SK-N-SH treated with all-trans-retinoic acid at 6 μM for 48 hours (cell line): ENCODE measurements at regions not wholly inside any gene's neighbourhood (a gene's known extent, or its start where the extent isn't known, plus 50 kb on each side); places are given as distances from the start of the nearest gene placed in this dataset.

ENCODE experiments used
- ATAC-seq: fragments of 200-7000 bp; cut with Tn5 transposase; 3 replicates; pipeline ENCODE4 v1.9.1; 2020; ENCODE audit warnings: mild to moderate bottlenecking, moderate library complexity
- ARNTL ChIP-seq: fragments of 450-650 bp; formaldehyde crosslinking; IDR thresholded peaks from 2 replicates; pipeline ENCODE4 v1.5.0; 2020; ENCODE audit warnings: low read depth, mild to moderate bottlenecking, moderate library complexity, borderline replicate concordance
- BACH2 ChIP-seq: fragments of 250-450 bp; sonication (Bioruptor Pico); IDR thresholded peaks from 2 replicates; pipeline ENCODE4 v1.9.0; 2021; ENCODE audit warnings: mild to moderate bottlenecking, borderline replicate concordance
- CSDC2 ChIP-seq: fragments of 250-450 bp; sonication (Bioruptor Pico); IDR thresholded peaks from 2 replicates; pipeline ENCODE4 v1.5.0; 2020; ENCODE audit warnings: mild to moderate bottlenecking, moderate library complexity
- CSRNP3 ChIP-seq: fragments of 250-450 bp; sonication (Bioruptor Pico); IDR thresholded peaks from 2 replicates; pipeline ENCODE4 v1.5.1; 2021; ENCODE audit warnings: mild to moderate bottlenecking, moderate library complexity
- ESRRG ChIP-seq: fragments of 250-450 bp; sonication (Bioruptor Pico); IDR thresholded peaks from 2 replicates; pipeline ENCODE4 v1.6.1; 2021; ENCODE audit warnings: mild to moderate bottlenecking
- GLIS3 ChIP-seq: fragments of 250-450 bp; sonication (Bioruptor Pico); IDR thresholded peaks from 2 replicates; pipeline ENCODE4 v1.5.0; 2020; ENCODE audit warnings: mild to moderate bottlenecking, moderate library complexity
- ISL1 ChIP-seq: fragments of 250-450 bp; sonication (Bioruptor Pico); IDR thresholded peaks from 2 replicates; pipeline ENCODE4 v2.1.2; 2022; ENCODE audit warnings: mild to moderate bottlenecking, moderate library complexity
- OSR1 ChIP-seq: fragments of 250-450 bp; sonication (Bioruptor Pico); IDR thresholded peaks from 2 replicates; pipeline ENCODE4 v1.8.0; 2022; ENCODE audit warnings: moderate library complexity, mild to moderate bottlenecking, inconsistent platforms
- PATZ1 ChIP-seq: fragments of 250-450 bp; sonication (Bioruptor Pico); IDR thresholded peaks from 2 replicates; pipeline ENCODE4 v1.8.0; 2020; ENCODE audit warnings: mild to moderate bottlenecking, moderate library complexity, borderline replicate concordance
- PPARA ChIP-seq: fragments of 250-450 bp; sonication (Bioruptor Pico); IDR thresholded peaks from 2 replicates; pipeline ENCODE4 v1.5.0; 2020; ENCODE audit warnings: mild to moderate bottlenecking, borderline replicate concordance
- RARB ChIP-seq: fragments of 250-450 bp; sonication (Bioruptor Pico); IDR thresholded peaks from 2 replicates; pipeline ENCODE4 v1.8.0; 2021; ENCODE audit warnings: mild to moderate bottlenecking, moderate library complexity
- SNAI2 ChIP-seq: fragments of 250-450 bp; sonication (Bioruptor Pico); IDR thresholded peaks from 2 replicates; pipeline ENCODE4 v1.5.0; 2020; ENCODE audit warnings: mild to moderate bottlenecking, moderate library complexity
- TCF4 ChIP-seq: fragments of 250-450 bp; sonication (Bioruptor Pico); IDR thresholded peaks from 2 replicates; pipeline ENCODE4 v1.8.0; 2021; ENCODE audit warnings: mild to moderate bottlenecking, moderate library complexity, borderline replicate concordance
- ZC3H10 ChIP-seq: fragments of 250-450 bp; sonication (Bioruptor Pico); IDR thresholded peaks from 2 replicates; pipeline ENCODE4 v1.5.1; 2021; ENCODE audit warnings: mild to moderate bottlenecking, moderate library complexity
- ZFP3 ChIP-seq: fragments of 250-450 bp; sonication (Bioruptor Pico); IDR thresholded peaks from 2 replicates; pipeline ENCODE4 v1.5.0; 2020; ENCODE audit warnings: mild to moderate bottlenecking, moderate library complexity
- ZFP30 ChIP-seq: fragments of 450-650 bp; formaldehyde crosslinking; IDR thresholded peaks from 2 replicates; pipeline ENCODE4 v1.5.0; 2022; ENCODE audit warnings: mild to moderate bottlenecking, moderate library complexity
- ZNF565 ChIP-seq: fragments of 450-650 bp; formaldehyde crosslinking; conservative IDR thresholded peaks from 2 replicates; pipeline ENCODE4 v1.5.0; 2020; ENCODE audit warnings: low read depth, mild to moderate bottlenecking, moderate library complexity
- ZNF70 ChIP-seq: fragments of 450-650 bp; formaldehyde crosslinking; IDR thresholded peaks from 2 replicates; pipeline ENCODE4 v1.5.0; 2020; ENCODE audit warnings: mild to moderate bottlenecking, moderate library complexity
- TF ChIP-seq, protein P1 (sequence below): fragments of 250-450 bp; sonication (Bioruptor Pico); IDR thresholded peaks from 2 replicates; pipeline ENCODE4 v1.5.1; 2020; ENCODE audit warnings: low read depth, mild to moderate bottlenecking, moderate library complexity
- TF ChIP-seq, protein P2 (sequence below): fragments of 250-450 bp; sonication (Bioruptor Pico); IDR thresholded peaks from 2 replicates; pipeline ENCODE4 v1.8.0; 2021; ENCODE audit warnings: low read depth, mild to moderate bottlenecking, moderate library complexity, borderline replicate concordance
- TF ChIP-seq, protein P3 (sequence below): fragments of 250-450 bp; sonication (Bioruptor Pico); IDR thresholded peaks from 2 replicates; pipeline ENCODE4 v1.5.0; 2020; ENCODE audit warnings: mild to moderate bottlenecking, moderate library complexity

- TF ChIP-seq ISL1 (CRISPR knock-in tag) = no peak
- no peak for TF ChIP-seq CSDC2
- TF ChIP-seq ARNTL = no peak
- no peak for TF ChIP-seq PATZ1 (CRISPR knock-in tag)
- TF ChIP-seq BACH2 = no peak
- TF ChIP-seq ZFP30 (CRISPR knock-in tag) = no peak
- no peak for TF ChIP-seq ZC3H10 (CRISPR knock-in tag)
- TF ChIP-seq SNAI2 (CRISPR knock-in tag) = no peak
- TF ChIP-seq ZNF565 (CRISPR knock-in tag) = no peak
- TF ChIP-seq PPARA (CRISPR knock-in tag) = no peak
- TF ChIP-seq, protein P1, sequence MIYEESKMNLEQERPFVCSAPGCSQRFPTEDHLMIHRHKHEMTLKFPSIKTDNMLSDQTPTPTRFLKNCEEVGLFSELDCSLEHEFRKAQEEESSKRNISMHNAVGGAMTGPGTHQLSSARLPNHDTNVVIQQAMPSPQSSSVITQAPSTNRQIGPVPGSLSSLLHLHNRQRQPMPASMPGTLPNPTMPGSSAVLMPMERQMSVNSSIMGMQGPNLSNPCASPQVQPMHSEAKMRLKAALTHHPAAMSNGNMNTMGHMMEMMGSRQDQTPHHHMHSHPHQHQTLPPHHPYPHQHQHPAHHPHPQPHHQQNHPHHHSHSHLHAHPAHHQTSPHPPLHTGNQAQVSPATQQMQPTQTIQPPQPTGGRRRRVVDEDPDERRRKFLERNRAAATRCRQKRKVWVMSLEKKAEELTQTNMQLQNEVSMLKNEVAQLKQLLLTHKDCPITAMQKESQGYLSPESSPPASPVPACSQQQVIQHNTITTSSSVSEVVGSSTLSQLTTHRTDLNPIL = no peak
- no peak for TF ChIP-seq ESRRG
- TF ChIP-seq ZFP3 (CRISPR knock-in tag) = no peak
- ATAC-seq = no peak
These were observed 987.7 kb downstream of the TYW1 start for GRCh38 chr7:67984326-67984725.

DNA sequence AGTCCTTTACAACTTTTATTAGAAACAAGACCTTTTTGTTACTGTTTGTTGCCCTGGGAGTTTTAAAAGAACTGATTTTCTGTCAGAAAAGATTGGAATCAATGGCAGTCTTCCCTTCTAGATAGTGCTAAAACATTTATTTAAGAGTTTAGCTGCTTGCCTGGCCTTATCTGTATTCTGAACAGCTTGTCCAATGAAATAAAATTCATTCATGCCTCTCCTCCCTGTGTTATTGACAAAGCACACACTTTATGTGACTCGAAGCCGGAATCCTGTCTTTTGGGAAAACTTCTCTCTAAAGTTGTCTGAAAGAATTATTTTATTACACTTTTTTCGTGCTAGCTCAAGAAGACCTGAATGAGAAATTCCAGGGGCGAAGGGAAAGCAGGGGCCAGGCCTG is 992.5 kb downstream of the TYW1 start:
- TF ChIP-seq SNAI2 (CRISPR knock-in tag) (no peak), ZFP3 (CRISPR knock-in tag) (no peak), RARB (CRISPR knock-in tag) (no peak), ZNF565 (CRISPR knock-in tag) (no peak), GLIS3 (CRISPR knock-in tag) (no peak), CSDC2 (no peak), BACH2 (no peak), ZC3H10 (CRISPR knock-in tag) (no peak), OSR1 (CRISPR knock-in tag) (no peak), PATZ1 (CRISPR knock-in tag) (no peak), ZNF70 (CRISPR knock-in tag) (no peak)
- TF ChIP-seq, protein P2, sequence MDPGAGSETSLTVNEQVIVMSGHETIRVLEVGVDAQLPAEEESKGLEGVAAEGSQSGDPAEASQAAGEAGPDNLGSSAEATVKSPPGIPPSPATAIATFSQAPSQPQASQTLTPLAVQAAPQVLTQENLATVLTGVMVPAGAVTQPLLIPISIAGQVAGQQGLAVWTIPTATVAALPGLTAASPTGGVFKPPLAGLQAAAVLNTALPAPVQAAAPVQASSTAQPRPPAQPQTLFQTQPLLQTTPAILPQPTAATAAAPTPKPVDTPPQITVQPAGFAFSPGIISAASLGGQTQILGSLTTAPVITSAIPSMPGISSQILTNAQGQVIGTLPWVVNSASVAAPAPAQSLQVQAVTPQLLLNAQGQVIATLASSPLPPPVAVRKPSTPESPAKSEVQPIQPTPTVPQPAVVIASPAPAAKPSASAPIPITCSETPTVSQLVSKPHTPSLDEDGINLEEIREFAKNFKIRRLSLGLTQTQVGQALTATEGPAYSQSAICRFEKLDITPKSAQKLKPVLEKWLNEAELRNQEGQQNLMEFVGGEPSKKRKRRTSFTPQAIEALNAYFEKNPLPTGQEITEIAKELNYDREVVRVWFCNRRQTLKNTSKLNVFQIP (CRISPR knock-in tag) = no peak
- ATAC-seq = no peak

DNA sequence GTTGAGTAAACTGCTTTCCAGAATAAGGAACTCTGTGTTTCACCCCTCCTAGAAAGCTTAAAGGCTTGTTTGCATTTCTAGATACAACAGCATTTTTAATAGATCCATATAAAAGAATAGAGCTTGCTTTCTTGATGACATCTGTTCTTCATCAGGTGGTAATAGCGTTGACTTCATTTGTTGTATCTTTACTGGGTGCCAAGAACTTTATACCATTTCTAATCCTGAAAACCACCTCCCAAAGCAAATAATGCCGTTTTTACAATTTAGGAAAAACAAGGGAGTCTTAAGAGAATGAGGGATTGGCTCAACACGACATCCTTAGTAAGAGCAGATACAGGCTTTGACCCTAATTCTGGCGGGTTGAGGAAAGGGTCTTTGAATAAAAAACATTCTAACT is 993.4 kb downstream of the TYW1 start:
- no peak for TF ChIP-seq GLIS3 (CRISPR knock-in tag)
- TF ChIP-seq TCF4 (CRISPR knock-in tag) = no peak
- TF ChIP-seq, protein P3, sequence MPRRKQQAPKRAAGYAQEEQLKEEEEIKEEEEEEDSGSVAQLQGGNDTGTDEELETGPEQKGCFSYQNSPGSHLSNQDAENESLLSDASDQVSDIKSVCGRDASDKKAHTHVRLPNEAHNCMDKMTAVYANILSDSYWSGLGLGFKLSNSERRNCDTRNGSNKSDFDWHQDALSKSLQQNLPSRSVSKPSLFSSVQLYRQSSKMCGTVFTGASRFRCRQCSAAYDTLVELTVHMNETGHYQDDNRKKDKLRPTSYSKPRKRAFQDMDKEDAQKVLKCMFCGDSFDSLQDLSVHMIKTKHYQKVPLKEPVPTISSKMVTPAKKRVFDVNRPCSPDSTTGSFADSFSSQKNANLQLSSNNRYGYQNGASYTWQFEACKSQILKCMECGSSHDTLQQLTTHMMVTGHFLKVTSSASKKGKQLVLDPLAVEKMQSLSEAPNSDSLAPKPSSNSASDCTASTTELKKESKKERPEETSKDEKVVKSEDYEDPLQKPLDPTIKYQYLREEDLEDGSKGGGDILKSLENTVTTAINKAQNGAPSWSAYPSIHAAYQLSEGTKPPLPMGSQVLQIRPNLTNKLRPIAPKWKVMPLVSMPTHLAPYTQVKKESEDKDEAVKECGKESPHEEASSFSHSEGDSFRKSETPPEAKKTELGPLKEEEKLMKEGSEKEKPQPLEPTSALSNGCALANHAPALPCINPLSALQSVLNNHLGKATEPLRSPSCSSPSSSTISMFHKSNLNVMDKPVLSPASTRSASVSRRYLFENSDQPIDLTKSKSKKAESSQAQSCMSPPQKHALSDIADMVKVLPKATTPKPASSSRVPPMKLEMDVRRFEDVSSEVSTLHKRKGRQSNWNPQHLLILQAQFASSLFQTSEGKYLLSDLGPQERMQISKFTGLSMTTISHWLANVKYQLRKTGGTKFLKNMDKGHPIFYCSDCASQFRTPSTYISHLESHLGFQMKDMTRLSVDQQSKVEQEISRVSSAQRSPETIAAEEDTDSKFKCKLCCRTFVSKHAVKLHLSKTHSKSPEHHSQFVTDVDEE (CRISPR knock-in tag) = no peak
- TF ChIP-seq ZNF565 (CRISPR knock-in tag) = no peak
- TF ChIP-seq ZFP30 (CRISPR knock-in tag) = no peak
- TF ChIP-seq, protein P2 (CRISPR knock-in tag) = no peak
- no peak for TF ChIP-seq CSRNP3
- no peak for TF ChIP-seq OSR1 (CRISPR knock-in tag)
- TF ChIP-seq ARNTL = no peak
- no peak for TF ChIP-seq CSDC2
- TF ChIP-seq BACH2 = no peak
- no peak for TF ChIP-seq PATZ1 (CRISPR knock-in tag)
- no peak for ATAC-seq
